HG03159 (cell line): ENCODE measurements at regions not wholly inside any gene's neighbourhood (a gene's known extent, or its start where the extent isn't known, plus 50 kb on each side); places are given as distances from the start of the nearest gene placed in this dataset.

ENCODE experiments used
- ATAC-seq: cut with Tn5 transposase; IDR thresholded peaks from one replicate; pipeline ENCODE4 v1.9.1; 2021; ENCODE audit warnings: mild to moderate bottlenecking, moderate library complexity; ENCODE audit not compliant: unreplicated experiment

DNA sequence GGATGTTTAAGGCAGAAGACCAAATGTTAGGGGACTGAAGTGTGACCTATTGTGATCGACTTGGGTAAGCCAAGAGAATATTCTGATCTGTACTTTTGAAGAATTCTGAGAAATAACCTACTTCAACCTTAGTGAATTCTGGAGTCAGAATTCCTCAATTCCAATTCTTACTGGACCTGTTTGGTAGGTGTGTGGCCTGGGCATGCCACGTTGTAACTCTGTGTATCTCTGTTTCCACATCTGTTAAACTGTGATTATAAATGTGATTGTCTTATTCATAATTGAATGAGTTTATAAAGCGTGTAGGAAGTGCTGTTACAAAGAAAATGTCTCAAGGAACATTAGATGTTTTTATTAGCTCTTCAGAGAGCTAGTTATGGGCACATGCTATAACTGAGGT lies 64.5 kb downstream of the TUSC1 start:
- ATAC-seq: no peak

DNA sequence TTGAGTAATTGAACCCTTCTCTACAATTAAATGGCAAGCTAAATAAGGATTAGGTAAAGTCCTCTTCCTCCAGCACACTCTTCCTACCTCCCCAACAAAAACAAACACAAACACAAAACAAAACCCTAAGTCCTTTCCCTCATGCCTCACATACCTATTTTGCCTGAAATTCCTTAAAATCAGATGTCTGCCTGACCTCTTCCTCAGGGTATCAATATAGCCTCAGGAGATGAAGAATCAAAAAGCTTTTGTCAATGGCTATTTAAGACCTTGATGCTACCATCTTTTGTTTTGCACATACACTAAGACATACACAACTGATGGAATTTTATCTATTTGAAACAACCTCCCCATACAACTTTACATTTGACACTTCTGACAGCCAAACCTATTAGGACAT lies 75.1 kb downstream of the TUSC1 start:
- no peak for ATAC-seq

DNA sequence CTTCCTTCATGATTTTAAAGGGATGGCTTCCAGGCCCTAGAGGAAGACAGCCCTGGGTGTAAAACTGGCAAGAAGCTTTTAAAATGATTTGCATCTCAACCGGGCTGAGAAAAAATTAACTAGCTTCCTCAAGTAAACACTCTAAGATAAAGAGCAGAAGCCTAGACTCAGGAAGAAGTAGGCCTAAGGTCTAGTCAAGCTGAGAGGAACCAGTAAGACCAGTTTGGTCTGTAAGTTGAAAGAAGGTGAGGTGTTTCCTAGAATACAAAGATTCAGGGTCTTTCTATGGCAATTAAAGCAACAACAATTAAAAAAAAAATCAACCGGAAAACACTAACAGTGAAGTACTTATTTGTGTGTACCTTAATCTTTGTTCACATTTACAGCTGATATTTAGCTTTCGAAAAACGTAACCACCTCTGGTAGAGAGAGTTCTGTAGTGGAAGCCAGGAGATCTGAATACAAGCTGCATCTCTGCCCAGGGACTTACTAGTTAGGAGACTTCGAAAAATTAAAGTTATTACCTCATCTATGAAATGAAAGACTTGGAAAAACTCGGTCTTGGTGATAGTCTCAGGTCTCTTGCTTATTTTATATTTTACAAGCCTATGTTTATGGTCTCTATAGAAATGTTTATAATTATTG lies 75.7 kb downstream of the TUSC1 start:
- ATAC-seq: no peak

DNA sequence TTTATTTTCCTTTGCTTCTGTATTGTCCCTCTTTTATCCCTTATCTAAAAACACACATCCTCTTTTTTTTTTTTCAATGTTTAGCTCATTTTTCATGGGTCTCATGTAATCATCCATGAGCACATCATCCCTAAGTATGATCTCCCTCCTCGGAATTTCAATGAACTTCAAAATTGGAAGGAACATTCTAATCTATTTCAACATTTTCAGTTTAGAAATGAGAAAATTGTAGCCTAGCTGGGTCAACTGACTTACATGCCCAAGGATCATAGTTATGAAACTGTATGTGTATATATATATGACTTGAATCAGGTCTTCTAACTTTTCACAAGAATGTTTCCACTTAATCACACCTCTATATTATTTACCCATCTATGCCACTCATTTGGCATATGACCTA lies 77.7 kb downstream of the TUSC1 start:
- ATAC-seq: no peak

DNA sequence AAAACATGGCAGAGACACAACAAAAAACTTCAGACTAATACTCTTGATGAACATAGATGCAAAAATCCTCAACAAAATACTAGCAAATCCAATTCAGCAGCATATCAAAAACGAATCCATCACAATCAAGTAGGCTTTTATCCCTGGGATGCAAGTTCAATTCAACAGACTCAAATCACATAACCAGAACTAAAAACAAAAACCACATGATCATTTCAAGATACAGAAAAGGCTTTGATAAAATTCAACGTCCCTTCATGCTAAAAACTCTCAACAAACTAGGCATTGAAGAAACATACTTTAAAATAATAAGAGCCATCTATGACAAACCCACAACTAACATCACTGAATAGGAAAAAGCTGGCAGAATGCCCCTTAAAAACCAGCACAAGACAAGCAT lies 93.6 kb downstream of the TUSC1 start:
- no peak for ATAC-seq

DNA sequence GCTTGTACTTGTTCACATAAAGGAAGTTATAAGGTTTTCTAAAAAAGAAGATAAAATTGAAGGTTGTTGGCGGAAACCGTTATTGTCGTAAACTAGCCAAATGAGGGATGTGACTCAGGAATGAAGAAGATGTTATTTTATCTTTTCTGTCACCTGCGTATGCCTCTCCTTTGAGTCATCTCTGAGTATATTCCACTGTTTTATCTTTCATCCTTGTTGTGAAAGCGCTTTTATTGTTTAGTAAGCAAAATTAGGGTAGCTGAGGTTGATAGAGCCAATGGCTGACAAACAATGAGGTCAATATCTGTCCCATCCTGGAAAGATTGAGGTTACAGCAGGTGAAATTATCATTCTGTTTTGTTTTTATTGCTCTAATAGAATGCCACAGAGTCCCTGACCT lies 105.0 kb downstream of the TUSC1 start:
- no peak for ATAC-seq

DNA sequence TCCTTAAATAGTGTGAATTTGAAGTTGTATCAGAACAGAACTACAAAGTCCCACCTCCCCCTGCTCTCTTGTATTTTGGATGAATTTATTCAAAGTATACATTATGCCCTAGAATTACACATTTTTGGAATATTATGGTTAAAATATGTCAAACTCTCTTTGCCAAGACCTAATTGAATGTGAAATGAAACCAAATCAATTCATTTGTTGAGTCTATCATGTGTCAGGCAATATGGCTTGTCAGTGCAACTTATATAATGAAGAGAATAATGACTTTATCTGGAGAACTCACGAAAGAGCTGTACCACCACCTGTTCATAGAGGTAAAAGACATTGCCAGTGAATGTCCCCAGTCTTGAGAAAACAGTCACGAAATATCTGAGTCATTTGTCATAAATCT lies 106.8 kb downstream of the TUSC1 start:
- no peak for ATAC-seq

DNA sequence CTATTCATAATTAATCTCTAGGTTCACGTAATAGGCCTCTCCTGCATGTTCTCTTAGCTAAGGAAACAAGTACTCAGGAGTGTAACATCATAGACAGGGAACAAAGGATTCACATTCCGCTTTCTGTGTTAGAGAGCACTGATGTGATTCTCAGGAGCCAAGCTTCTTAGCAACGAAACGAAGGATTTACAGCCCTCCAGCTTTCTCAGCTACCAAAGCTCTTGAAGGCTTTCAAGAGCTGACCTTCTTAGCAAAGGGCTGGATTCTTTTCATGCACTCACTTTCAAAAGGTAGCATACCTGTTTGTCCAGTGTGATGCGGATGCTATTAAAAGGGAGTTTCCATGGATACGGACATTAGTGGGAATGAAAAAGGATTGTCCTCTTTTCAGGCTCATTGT lies 107.4 kb downstream of the TUSC1 start:
- ATAC-seq: no peak

DNA sequence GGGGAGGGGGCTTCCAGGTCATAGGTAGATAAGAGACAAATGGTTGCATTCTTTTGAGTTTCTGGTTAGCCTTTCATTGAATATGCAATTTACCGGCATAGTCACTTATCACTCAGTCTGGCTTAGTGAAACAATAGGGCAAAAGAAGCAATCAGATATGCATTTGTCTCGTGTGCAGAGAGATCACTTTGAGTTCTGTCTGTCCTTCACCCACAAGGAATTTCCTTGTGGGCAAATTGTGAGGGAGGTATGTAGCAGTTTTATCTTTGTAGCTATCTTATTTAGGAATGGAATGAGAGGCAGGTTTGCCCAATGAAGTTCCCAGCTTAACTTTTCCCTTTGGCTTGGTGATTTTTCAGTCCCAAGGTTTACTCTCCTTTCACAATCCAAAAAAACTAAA lies 116.1 kb downstream of the TUSC1 start:
- ATAC-seq: no peak

DNA sequence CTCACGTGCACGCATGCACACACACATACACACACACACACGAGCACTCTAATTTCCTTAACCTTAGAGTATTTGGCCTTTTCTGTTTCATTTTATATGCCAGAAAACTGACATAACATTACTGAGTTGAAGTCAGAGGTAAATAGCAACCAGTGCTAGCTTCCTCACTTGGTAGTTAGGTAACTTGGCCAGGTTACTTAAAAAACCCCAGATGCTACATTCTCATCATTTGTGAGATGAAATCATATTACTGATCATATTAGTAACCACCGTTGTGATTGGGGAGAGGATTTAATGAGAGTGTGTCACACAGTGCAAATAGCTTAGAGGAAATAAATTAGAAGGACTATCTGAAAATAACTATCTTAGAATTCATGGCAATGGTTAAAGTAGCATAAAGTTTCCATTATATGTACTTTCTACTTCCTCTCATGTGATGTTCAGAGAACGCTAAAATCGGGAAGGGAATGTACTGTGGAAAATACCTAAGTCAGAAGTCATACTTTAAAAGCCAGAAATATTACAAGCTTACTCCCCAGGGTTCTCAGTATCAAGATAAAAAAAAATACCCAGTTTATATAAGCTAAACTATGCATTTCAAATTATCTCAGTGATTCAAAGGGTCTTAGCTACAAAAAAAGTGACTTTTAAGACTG lies 120.5 kb downstream of the TUSC1 start:
- no peak for ATAC-seq

DNA sequence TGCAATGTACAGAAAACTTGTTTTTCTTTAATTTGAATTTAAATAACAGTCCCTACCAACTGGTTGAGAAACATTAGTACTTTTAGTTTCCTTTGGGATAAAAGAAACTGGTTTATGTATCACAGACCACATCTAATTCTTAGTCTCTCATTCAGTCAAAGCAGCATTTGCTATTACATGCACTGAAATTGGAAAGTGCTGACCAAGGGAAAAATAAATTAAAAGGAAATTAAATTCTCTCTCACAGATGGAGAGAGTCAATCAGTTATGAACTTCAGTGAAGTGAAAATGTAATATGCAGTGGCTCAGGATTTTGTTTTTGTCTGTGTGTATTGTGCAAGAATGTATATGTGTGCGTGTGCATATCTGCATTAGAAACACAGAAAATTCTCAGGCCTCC lies 121.7 kb downstream of the TUSC1 start:
- ATAC-seq: no peak

DNA sequence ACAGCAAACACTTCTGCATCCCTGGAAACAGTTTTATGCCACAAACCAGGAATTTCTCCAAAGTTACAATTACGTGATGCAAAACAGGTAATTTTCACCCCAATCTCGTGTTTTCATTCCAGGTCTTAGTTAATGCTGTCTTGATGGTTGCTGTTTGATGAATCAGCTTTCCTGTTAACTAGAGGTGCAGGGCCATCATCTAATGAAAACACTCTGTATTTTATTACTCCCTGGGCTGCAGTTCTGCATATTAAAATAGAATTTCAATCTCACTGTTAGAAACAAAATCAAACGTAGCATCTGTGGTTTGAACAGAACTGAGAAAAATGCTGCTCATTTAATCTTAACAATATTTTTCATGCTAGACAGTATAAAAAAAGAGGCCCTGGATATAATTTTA lies 129.4 kb downstream of the TUSC1 start:
- ATAC-seq: no peak

DNA sequence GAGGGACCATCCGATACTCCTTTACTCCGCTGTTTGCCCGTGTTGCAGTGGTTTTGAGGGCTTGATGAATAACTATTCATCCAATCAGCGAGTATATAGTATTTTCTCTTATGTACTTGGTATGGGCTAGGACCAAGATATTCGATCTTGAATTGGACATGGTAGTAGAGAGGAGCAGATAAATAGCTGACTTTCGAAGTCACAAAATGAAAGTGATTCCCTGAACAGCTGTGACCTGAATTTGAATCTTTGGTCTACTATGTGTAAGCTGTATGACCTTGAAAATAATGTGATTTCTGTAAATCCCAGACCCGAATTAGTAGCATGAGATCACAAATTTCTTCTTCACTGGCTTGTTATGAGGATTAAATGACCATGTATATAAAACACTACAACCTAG lies 134.4 kb downstream of the TUSC1 start:
- no peak for ATAC-seq

DNA sequence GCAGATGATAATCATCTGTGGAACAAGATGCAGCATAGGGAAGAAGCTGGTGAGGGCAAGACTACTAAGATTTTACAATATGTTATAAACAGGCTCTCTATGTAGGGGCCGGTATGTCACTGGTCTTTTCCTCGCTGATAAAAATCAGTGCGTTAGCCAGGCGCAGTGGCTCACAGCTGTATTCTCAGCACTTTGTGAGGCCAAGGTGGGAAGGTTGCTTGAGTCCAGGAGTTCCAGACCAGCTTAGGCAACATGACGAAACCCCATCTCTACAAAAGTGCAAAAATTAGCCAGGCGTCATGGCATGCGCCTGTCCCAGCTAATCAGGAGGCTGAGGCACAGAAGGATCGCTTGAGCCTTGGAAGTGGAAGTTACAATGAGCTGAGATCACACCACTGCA lies 135.9 kb downstream of the TUSC1 start:
- ATAC-seq: no peak

DNA sequence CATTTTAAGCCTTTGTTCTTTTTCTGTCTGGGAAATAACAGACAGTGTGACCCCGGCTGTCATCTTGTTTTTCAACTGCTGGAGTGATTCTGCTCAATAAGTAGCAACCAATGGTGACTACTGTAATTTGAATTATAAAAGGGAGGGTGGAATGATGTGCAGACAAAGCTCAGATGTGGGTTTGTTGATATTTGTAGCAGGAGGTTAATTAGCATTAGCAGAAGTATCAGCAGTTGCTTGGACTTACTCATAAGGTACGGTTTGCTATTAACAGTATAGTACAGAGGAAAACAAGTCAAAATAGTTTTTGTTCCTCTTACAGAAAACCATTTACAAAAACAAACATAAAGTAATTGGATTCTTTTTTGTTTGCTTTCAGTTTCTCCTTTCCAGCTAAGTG lies 140.4 kb downstream of the TUSC1 start:
- no peak for ATAC-seq

DNA sequence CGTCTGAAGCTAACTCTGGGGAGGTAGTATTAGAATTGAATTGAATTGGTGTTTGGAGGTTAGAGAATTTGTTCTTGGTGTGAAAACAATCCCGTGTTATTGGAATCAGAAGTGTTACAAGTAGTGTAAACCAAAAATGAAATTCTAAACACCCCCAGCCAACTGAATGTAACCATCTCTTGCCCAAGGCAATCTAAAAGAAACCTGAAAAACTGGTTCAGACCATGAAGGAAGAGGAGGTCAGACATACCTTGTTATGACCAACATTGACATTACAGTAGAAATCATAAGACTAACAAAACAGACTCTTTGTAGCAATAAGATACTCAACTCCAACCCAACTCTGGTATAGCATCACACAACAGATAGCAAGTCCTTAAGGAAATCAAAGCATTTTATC lies 159.0 kb downstream of the TUSC1 start:
- no peak for ATAC-seq

DNA sequence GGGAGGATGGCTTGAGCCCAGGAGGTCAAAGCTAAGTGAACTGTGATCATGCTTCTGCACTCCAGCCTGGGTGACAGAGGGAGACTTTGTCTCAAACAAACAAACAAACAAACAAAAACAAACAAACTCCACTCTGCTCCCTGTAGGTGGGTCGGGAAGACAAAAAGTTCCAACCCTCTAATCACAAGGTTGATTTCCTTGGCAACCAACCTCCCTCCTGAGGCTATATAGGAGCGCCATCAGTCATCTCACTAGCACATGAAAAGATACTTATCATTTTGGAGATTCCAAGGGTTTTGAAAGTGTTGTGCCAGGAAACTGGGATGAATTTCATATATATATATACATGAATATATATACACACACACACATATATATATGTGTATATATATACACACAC lies 160.5 kb downstream of the TUSC1 start:
- ATAC-seq: no peak

DNA sequence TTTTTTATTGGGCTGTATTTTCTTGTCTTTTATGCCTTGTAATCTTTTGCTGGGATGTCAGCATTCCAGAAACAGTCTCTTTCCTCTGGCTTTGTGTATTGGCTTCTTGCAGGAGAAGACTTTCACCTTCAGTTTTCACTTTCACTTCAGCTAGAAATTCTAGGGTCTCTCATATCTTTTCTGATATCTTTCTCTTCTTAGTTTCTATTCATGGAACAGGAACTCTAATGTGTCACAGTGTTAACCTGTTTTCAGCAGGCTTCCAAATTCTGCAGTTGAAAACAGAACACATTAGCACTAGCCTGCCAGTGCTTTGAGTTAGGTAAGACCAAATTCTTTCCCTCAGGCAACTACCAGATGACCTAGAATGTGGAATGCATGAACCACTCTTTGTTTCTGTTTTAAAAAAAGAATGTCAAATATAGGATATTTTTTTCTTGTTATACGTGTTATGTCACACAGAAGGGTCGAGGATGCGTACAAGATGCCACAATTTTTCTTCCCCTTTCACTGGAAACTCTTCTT lies 164.7 kb downstream of the TUSC1 start:
- no peak for ATAC-seq

DNA sequence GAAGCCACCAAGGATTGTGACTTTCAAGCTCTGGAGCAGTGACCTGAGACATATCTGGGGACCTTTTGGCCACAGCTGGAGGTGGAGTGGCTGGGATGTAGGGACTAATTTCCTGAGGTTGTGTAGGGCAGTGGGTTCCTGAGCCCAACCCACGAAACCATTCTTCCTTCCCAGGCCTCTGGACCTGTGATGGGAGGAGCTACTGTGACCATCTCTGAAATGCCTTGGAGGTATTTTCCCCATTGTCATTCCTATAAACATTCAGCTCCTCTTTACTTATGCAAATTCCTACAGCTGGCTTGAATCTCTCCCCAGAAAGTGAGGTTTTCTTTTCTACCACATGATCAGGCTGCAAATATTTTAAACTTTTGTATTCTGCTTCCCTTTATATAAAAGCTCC lies 172.6 kb downstream of the TUSC1 start:
- no peak for ATAC-seq

DNA sequence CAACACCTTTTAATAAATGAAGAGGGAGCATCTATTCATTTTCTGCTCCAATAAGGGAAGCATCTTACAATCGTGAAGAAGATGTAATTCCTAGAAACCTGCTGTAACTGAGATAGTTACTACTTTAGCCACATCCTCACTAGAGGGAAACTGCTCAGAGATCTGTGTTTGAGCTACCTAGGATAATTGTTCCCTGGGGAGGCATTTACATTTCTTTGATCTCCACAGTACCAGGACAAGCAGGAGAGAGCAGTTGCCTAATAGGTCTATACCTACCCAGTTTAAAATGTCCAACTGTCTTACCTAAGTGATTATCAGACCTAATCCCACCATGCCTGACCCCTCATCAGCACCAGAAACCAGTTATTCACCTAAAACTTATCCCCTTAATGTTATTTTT lies 196.9 kb downstream of the TUSC1 start:
- no peak for ATAC-seq

DNA sequence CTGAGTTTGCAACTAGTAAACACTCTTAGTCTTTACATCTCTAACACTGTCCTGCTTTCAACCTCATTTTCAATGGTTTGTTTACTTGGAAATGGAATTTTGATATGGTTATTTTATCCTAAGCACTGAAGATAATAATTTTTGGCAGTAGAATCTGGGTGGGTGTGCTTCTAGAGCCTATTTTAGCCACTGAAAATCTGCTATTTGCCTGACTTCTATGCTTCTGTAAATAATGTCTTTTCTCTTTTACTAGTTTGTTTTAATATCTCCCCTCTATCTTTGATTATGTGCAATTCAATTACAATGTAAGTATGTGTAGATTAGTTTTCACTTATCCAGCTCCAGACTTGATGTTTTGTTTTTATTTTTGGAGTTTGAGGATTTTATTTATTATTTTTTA lies 197.5 kb downstream of the TUSC1 start:
- ATAC-seq: no peak

DNA sequence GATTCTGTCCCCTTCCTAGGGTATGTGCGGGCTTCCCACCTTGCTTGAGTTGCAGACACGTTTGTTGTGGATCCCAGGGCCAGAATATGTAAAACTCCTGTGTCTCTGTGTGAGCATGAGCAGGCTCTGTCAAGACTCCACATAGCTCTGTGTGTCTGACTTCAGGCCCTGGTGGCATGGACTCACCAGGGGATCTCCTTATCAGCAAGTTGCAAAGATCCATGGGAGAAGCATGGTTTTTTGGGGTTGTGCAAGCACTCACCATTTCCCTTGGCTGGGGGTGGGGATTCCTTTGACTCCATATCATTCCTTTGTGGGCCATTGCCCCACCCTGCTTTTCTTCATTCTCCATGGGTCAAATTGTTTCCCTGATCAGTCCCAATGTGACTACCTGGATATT lies 205.6 kb downstream of the TUSC1 start:
- no peak for ATAC-seq

DNA sequence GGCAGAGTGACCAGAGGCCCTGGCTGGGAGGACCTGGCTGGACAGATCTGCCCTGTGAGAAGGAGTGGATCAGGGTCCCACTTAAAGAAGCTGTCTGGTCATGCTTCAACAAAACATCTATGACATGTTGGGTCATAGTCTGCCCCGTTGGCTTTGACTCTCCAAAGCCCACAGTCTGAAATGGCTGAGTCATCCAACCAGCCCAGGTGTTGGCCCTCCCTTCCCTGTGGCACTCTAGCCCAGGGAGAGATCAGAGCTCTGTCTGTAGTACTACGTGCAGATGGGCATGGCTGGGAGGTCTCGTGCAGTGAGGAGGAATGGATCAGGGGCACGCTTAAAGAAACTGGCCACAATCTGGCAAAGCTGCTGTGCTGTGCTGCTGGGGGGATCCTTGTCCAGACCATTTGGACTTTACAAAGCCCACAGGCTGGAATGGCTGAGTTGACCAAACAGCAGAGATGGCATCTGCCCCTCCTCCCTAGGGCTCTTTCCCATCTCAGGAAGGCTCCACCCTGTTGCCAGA lies 206.1 kb downstream of the TUSC1 start:
- ATAC-seq: no peak
